HCT116 (cell line): ENCODE measurements at regions not wholly inside any gene's neighbourhood (a gene's known extent, or its start where the extent isn't known, plus 50 kb on each side); places are given as distances from the start of the nearest gene placed in this dataset.

Experiments
- ATF3 ChIP-seq: IDR thresholded peaks from 2 replicates; pipeline ENCODE4 v1.6.1; 2012
- CTCF ChIP-seq, 3 experiments: fragments of 200-600 bp in 1 of 3; sonication (generic) in 1 of 3; IDR thresholded peaks in 2 of 3; conservative IDR thresholded peaks in 1 of 3; 2 replicates each; pipeline ENCODE4 v1.5.1; 2012 to 2017; ENCODE audit warnings: low read depth in 2 of 3, low read length in 2 of 3, antibody characterized with exemption in 1 of 3, borderline replicate concordance in 1 of 3, control low read depth in 1 of 3, mild to moderate bottlenecking in 1 of 3, mixed read lengths in 1 of 3, mixed run types in 1 of 3, moderate library complexity in 1 of 3; ENCODE audit not compliant: insufficient read depth in 1 of 3
- EGR1 ChIP-seq: IDR thresholded peaks from 2 replicates; pipeline ENCODE4 v1.6.1; 2012; ENCODE audit warnings: low read depth
- EZH2 ChIP-seq: fragments of 200-600 bp; sonication (generic); IDR thresholded peaks from 2 replicates; pipeline ENCODE4 v1.6.1; 2017; ENCODE audit warnings: antibody characterized with exemption, mixed run types
- JUND ChIP-seq: IDR thresholded peaks from 2 replicates; pipeline ENCODE4 v1.6.1; 2012
- POLR2A ChIP-seq: IDR thresholded peaks from 2 replicates; pipeline ENCODE4 v1.7.0; 2011; ENCODE audit warnings: borderline replicate concordance; ENCODE audit not compliant: insufficient read depth, insufficient read length; ENCODE audit errors: extremely low read depth
- POLR2AphosphoS5 ChIP-seq: IDR thresholded peaks from 2 replicates; pipeline ENCODE4 v1.6.1; 2011; ENCODE audit warnings: mild to moderate bottlenecking, low read depth, low read length, moderate library complexity
- SIN3A ChIP-seq: IDR thresholded peaks from 2 replicates; pipeline ENCODE4 v1.6.1; 2012; ENCODE audit warnings: low read depth
- TCF7L2 ChIP-seq: IDR thresholded peaks from 2 replicates; pipeline ENCODE4 v1.7.0; 2011; ENCODE audit warnings: borderline replicate concordance, inconsistent platforms; ENCODE audit not compliant: insufficient read depth, insufficient read length; ENCODE audit errors: extremely low read depth
- YY1 ChIP-seq: IDR thresholded peaks from 2 replicates; pipeline ENCODE4 v1.6.1; 2011; ENCODE audit warnings: low read length, low read depth, moderate library complexity, mild to moderate bottlenecking; ENCODE audit not compliant: insufficient replicate concordance; ENCODE audit errors: extremely low read depth
- ZBTB33 ChIP-seq: IDR thresholded peaks from 2 replicates; pipeline ENCODE4 v1.6.1; 2011; ENCODE audit warnings: mild to moderate bottlenecking, low read length, moderate library complexity; ENCODE audit not compliant: insufficient replicate concordance; ENCODE audit errors: extremely low read depth

- TF ChIP-seq POLR2A (no peak), CTCF (IDR thresholded peaks at IDR 0.05 in 2 of 3, conservative IDR thresholded peaks at IDR 0.05 in 1 of 3; ENCODE audit: borderline replicate concordance in 1 of 3, insufficient read depth in 1 of 3, low read depth in 2 of 3, low read length in 2 of 3) (no peak), ATF3 (no peak), EGR1 (no peak), TCF7L2 (no peak), ZBTB33 (no peak), JUND (no peak), EZH2 (no peak), POLR2AphosphoS5 (no peak), YY1 (no peak), SIN3A (no peak)
These were observed 81.7 kb upstream of the BMP2K start for GRCh38 chr4:78694457-78694787.
